Epidermal melanocyte (primary cell): ENCODE measurements at regions not wholly inside any gene's neighbourhood (a gene's known extent, or its start where the extent isn't known, plus 50 kb on each side); places are given as distances from the start of the nearest gene placed in this dataset.

ENCODE experiments used
- DNase-seq: peaks from one replicate; pipeline ENCODE4 v3.0.0; 2011; ENCODE audit warnings: low spot score; ENCODE audit not compliant: insufficient read length

DNA sequence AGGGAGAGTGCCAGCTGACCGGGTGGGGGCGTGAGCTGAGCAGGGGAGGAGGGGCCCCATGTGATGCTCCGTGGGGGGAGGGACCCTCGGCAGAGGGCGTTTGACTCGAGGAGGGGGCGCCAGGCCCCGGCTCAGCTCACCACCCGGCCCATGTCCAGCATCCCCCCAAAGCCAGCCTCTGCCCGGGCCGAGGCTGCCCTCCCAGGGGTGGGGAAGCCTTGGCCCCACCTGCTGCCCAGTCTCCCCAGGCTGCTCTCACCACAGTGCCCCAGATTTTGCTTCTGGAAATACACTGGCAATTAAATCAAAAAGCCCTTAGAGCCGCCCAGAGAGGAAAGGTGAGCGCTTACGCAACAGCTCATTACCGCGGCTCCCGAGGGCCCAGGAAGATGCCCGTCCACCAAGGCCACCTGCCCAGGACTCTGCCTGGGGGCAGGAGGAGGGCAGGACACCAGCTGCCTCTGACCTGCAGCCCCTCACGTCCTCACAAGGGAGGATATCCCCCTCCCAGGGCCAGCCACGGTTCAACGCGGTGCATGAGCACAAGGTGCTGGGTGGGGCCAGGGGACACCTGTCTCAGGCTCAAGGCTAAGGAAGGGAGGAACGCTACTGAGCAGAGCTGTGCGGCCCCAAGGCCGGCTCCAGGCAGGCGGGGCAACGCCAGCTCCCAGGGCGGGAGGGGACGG is 70.0 kb upstream of the INPP5A start:
- DNase-seq = no peak

- no peak for DNase-seq
Measured at GRCh38 chr10:132468216-132468615, 69.4 kb upstream of the INPP5A start.

DNA sequence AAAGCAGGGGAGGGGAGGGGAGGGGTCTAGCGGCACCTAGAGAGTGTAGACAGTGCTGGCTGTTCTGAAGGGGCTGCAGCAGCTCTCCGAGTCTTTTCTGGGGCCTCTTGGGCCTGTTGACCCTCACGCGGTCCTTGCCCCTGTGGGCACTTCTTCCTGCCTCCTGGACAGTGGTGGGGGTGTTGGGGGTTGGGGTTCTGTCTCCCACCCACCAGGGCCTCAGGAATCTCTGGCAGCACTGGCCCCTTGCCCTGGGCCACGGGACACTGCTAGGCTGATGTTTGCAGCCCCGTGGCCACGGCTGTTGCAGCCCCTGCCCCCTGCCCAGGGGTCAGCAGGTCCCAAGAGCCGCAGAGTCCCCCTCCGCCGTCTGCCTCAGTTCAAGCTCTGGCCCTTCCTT is 68.9 kb upstream of the INPP5A start:
- DNase-seq = no peak

- DNase-seq = no peak
Measured at GRCh38 chr10:132469197-132469884, 68.2 kb upstream of the INPP5A start.

DNA sequence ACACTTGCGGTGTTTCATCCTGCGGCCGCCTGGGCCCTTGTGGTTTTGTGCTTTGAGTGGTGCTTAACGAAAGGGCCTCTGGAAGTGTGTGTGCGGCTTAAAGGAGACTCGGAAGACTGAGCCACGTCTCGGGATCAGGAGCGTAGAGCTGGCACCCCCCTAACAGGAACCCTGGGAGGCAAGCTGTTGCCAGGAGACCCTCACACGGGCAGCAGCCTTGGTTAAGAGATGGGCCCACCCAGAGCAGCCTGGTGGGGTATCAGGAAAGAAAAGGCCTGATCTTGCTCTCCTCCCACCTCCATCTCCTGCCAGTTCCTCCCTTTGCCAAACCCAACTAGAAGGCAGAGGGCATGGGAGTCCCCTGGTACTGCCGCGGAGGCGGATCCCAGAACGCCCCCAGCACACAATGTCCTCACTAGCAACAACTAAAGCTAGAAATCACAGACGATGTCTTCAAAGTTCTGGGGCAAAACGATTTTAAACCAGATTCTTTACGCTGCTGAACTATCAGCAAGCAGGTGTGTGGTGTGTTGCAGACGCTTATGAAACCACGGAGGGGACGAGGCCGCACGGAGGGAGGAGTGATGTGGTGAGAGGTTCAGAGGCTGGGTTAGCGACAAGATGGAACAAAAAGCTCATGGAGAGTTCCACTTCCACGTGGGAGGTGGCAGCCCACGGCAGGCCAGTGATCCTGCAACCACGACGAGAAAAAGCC is 67.0 kb upstream of the INPP5A start:
- DNase-seq = no peak

GRCh38 chr10:132471125-132471451 is 66.5 kb upstream of the INPP5A start:
- no peak for DNase-seq

- DNase-seq = no peak
Measured at GRCh38 chr10:132471484-132471883, 66.1 kb upstream of the INPP5A start.

GRCh38 chr10:132475086-132475485 is 62.5 kb upstream of the INPP5A start:
- no peak for DNase-seq

DNA sequence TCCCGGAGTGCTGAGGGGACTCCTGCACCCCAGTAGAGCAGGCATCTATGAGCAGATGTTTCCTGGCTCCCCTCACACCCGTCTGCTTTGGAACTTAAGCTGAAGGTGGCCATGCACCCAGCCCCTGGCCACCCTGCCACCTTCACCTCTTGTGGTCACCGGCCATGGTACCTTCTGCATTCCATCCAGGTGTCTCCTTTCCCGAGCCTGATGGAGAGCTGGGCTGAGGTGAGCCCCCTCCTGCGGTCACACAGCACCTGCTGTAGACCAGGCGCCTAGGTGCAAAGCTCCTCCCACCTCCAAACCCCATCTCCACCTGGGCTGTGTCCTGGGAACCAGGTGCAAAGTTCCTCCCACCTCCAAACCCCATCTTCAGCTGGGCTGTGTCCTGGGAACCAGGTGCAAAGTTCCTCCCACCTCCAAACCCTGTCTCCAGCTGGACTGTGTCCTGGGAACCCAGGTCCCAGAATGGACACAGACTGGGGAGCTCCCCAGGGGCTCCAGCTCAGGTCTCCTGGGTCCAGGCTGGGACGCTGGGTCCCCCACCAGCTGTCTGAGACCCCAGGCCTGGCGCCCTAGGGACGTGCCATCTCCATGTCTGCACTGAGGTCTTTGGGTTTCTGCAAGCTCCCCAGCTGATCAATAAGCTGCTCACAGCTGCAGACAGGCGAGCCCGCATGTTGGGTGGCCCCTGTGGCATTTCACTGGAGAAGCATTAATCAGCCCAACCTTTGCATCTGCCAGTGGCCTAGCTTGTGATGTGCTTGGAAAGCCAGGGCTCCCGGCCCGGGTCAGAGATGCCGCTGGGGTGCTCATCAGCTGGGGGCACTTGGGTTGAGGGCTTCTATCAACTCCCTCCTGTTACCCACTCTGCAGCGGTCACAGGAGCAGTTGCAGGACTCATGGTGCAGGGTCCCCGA is 61.2 kb upstream of the INPP5A start:
- no peak for DNase-seq

DNA sequence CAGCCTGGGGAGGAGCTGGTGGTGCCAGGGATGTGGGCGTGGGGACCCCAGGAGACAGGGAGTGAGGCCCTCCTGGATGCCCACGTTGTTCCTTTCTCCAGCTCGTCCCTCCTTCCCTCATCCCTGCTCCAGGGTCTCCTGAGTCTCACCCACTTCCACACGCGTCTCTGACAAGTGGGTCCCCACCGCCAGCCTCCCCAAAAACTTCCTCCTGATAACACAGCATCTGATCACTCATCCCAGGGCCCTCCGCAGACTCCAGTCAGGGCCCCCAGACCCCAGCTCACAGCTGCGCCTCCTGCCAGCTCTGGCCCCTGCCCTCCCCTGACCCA is 60.6 kb upstream of the INPP5A start:
- DNase-seq = no peak

DNA sequence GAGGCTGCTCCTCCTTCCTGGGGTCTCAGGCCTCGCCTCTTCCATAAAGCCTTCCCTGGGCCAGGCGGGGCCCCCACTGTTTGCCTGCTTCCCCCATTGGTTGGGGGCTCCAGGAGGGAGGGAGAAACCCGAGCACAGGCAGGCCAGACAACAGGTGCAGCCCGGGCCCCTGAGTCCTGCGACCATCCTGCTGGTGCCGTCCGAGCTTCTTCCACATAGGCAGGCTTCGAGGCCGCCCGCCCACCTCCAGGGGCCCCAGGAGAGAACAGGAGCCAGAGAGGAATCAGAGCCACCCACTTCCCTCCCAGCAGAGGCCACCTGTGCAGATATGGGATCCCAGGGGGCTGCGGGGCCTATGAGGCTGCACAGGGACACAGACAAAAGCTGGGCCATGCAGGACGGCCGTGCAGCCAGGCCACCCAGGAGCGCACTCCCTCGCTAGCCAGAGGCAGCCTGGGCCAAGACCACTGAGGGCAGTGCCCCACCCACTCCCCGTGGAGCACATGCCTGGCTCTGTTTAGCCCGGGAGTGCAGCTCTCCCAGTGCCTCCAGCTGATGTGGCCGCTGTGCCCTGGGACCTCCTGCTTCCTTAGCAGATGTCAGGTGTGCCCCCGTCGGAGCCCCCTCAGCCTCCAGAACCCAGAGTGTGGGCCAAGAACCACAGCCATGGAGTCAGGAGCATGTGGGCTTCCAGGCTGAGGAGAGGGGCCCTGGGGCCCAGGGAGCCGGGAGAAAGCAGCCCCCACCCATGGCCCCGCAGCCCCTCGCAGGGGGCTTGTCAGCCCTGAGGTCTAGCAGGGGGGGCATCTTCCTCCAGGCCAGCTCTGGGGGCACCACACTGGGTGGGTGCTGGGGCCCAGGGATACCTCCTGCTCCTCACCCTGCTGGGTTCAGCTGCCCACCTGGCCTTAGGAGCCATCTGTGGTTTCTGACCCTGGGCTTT is 59.9 kb upstream of the INPP5A start:
- no peak for DNase-seq

DNA sequence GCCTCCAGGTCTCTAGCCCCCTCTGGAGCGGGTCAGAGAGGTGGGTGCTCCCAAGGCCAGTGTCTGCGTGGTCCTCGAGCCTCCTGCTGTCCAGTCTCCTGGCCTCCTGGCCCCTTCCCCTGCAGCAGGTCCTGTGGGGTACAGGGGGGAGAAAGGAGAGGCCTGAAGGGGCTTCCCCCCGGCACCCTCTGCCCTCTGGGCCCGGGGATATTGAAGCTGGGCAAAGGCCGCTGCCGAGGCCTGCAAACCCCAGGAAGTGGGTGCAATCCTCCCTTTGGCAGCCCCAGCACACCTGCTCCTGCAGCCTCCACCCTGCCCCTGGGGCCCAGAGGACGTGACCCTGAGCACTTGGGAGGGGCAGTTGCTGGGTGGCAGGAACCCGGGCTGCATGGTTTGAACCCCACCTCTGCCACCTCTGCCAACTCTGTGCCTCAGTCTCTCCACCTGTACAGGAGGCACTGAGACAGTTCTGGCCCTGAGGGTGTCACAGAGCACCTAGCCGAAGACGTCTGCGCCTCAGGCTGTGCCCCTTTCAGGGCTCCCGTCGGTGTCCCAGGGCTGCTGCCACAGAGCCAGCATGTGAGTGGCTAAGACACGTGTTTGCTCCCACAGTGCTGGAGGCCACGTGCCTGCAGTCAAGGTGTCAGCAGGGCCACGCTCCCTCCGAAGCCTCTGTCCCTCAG is 59.1 kb upstream of the INPP5A start:
- no peak for DNase-seq

- no peak for DNase-seq
Measured at GRCh38 chr10:132479024-132479602, 58.5 kb upstream of the INPP5A start.

DNA sequence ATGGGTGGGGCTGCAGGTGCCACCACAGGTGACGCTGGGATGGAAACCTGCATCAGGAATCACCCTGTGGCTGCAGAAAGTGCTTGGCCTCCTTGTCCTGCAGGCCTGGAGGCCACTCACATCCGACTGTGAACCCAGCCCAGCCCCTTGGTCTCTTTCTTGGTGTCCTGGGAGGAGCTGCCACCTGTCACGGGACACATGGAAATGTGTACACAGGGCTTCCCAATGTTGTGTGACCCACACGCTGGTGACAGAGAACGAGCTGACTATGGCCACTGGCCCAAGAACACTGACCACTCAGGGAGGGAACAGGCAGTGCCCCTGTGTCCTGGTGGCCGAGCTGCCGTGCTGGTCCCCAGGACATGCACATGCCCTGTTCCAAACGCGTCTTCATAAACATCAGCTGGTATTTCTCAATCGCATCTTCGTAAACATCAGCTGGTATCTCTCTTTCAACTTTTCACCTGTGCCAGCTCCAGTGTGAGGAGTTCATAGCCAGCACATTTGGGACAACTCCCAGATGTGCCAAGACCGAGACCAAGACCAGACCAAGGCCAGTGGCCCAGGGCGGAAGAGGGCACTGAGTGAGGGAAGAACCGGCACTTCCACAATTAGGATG is 57.9 kb upstream of the INPP5A start:
- no peak for DNase-seq

- DNase-seq = no peak
Measured at GRCh38 chr10:132480356-132480755, 57.2 kb upstream of the INPP5A start.

DNA sequence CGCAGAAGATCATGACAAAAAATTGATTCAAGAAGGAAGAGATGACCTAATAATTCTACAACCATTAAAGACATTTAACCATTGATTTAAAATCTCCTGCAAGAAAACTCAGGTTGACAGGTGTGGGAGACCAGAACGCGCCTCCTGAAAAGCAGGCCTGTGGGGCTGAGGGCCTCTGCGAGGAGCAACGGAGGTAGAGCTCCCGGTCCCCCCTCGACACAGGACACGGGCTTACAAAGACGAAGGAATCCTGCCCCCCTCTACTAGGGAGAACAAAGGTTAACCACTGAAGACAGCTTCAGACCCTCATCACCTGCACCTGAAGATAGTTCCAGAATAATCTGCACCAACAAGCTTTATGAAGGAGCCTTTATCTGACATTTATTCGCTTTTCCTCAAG is 55.9 kb upstream of the INPP5A start:
- no peak for DNase-seq

GRCh38 chr10:132482090-132482800 is 55.3 kb upstream of the INPP5A start:
- peak; percentile 85 for DNase-seq

DNA sequence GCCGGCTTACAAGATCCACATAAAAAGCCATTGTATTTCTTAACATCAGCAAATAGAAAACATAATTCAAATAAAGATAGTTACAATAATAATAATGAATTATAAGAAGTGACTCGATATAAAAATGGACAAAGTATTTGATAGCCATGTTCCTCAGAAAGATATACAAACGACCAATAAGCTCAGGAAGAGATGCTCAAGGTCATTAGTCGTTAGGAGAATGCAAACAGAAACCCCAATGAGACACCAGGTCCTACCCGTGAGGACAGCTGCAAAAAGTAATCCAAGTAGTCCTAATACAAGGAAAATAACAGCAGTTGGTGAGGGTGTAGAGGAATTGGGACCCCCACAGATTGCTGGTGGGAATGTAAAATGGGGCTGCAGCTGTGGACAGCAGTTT is 54.2 kb upstream of the INPP5A start:
- no peak for DNase-seq

DNA sequence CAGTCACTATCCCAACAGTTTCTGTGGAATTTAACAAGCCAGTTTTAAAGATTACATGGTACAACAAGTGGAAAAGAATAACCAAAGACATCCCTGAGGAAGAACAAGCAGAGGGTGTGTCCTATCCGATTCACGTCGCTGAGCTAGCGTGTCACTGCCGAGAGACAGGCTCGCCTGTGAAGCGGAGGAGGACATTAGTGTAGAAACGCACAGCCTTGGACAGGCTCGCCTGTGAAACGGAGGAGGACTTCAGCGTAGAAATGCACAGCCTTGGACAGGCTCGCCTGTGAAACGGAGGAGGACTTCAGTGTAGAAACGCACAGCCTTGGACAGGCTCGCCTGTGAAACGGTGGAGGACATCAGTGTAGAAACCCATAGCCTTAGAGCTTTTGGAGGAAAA is 52.7 kb upstream of the INPP5A start:
- no peak for DNase-seq
